ENCODE measurements at regions not wholly inside any gene's neighbourhood (a gene's known extent, or its start where the extent isn't known, plus 50 kb on each side); places are given as distances from the start of the nearest gene placed in this dataset.

- no peak for DNase-seq
These were observed 362.8 kb downstream of the INHBA start for GRCh38 chr7:41339913-41340676.

- peak; percentile 47 for DNase-seq
These were observed 365.9 kb downstream of the INHBA start for GRCh38 chr7:41336981-41337380.

GRCh38 chr7:41336455-41336952 lies 366.4 kb downstream of the INHBA start:
- no peak for DNase-seq

GRCh38 chr7:41334071-41334862 lies 368.6 kb downstream of the INHBA start:
- no peak for DNase-seq

- no peak for DNase-seq
These were observed 369.4 kb downstream of the INHBA start for GRCh38 chr7:41333511-41333910.

GRCh38 chr7:41331194-41331593 lies 371.7 kb downstream of the INHBA start:
- DNase-seq: no peak

- no peak for DNase-seq
These were observed 374.3 kb downstream of the INHBA start for GRCh38 chr7:41328544-41328943.

GRCh38 chr7:41328131-41328530 lies 374.8 kb downstream of the INHBA start:
- no peak for DNase-seq

GRCh38 chr7:41326616-41327015 lies 376.3 kb downstream of the INHBA start:
- no peak for DNase-seq

- no peak for DNase-seq
These were observed 379.1 kb downstream of the INHBA start for GRCh38 chr7:41323806-41324205.

- no peak for DNase-seq
These were observed 383.3 kb downstream of the INHBA start for GRCh38 chr7:41319581-41319980.

GRCh38 chr7:41316410-41316809 lies 386.5 kb downstream of the INHBA start:
- no peak for DNase-seq

GRCh38 chr7:41315764-41316163 lies 387.1 kb downstream of the INHBA start:
- DNase-seq: no peak

- DNase-seq: no peak
These were observed 389.7 kb downstream of the INHBA start for GRCh38 chr7:41313171-41313570.

GRCh38 chr7:41312235-41312634 lies 390.7 kb downstream of the INHBA start:
- DNase-seq: no peak

- no peak for DNase-seq
These were observed 391.6 kb downstream of the INHBA start for GRCh38 chr7:41311301-41311700.

GRCh38 chr7:41306486-41306885 lies 396.4 kb downstream of the INHBA start:
- DNase-seq: peak; percentile 11

GRCh38 chr7:41305001-41305400 lies 397.9 kb downstream of the INHBA start:
- DNase-seq: no peak

GRCh38 chr7:41303709-41304108 lies 399.2 kb downstream of the INHBA start:
- DNase-seq: no peak

GRCh38 chr7:41298409-41298808 lies 404.5 kb downstream of the INHBA start:
- DNase-seq: no peak

GRCh38 chr7:41297166-41297565 lies 405.7 kb downstream of the INHBA start:
- DNase-seq: no peak

GRCh38 chr7:41295455-41295815 lies 407.5 kb downstream of the INHBA start:
- no peak for DNase-seq

Measured in tongue (tissue), 1 donor.